Thymus (tissue), 11 donors: ENCODE measurements at regions not wholly inside any gene's neighbourhood (a gene's known extent, or its start where the extent isn't known, plus 50 kb on each side); places are given as distances from the start of the nearest gene placed in this dataset.

ENCODE experiments used
- DNase-seq, 9 donors: peaks; one replicate each; pipeline ENCODE4 v3.0.0-alpha.2; 2013; ENCODE audit warnings: low spot score in 9 of 9, low read depth in 6 of 9, missing footprints in 1 of 9
- H3K27ac ChIP-seq, 2 donors: one replicate each; pipeline ENCODE4 v1.5.1; 2013; ENCODE audit warnings: control low read depth in 1 of 2, low read depth in 1 of 2, low read length in 1 of 2, mild to moderate bottlenecking in 1 of 2, moderate library complexity in 1 of 2
- H3K27me3 ChIP-seq, 2 donors: one replicate each; pipeline ENCODE4 v1.5.1; 2013; ENCODE audit warnings: low read length in 1 of 2; ENCODE audit not compliant: control insufficient read depth in 2 of 2, insufficient read depth in 1 of 2
- H3K36me3 ChIP-seq, 2 donors: one replicate each; pipeline ENCODE4 v1.5.1; 2013; ENCODE audit warnings: low read length in 1 of 2, mild to moderate bottlenecking in 1 of 2, moderate library complexity in 1 of 2; ENCODE audit not compliant: control insufficient read depth in 2 of 2, insufficient read depth in 2 of 2
- H3K4me1 ChIP-seq, 2 donors: one replicate each; pipeline ENCODE4 v1.5.1; 2013; ENCODE audit warnings: low read length in 2 of 2; ENCODE audit not compliant: control insufficient read depth in 2 of 2, insufficient read depth in 2 of 2
- H3K4me3 ChIP-seq, 2 donors: one replicate each; pipeline ENCODE4 v1.5.1; 2013; ENCODE audit warnings: low read length in 2 of 2, control low read depth in 1 of 2, mild to moderate bottlenecking in 1 of 2
- H3K9me3 ChIP-seq, 2 donors: one replicate each; pipeline ENCODE4 v1.5.1; 2013; ENCODE audit warnings: low read length in 1 of 2, mild to moderate bottlenecking in 1 of 2; ENCODE audit not compliant: control insufficient read depth in 2 of 2, insufficient read depth in 1 of 2
- WGBS: extraction: QIAGEN DNeasy Blood & Tissue Kit; methylation state at CpG from one replicate; pipeline ENCODE4 v1.1.7; 2013; 5-methylcytosine and 5-hydroxymethylcytosine counted together
- donor health status: healthy.

DNA sequence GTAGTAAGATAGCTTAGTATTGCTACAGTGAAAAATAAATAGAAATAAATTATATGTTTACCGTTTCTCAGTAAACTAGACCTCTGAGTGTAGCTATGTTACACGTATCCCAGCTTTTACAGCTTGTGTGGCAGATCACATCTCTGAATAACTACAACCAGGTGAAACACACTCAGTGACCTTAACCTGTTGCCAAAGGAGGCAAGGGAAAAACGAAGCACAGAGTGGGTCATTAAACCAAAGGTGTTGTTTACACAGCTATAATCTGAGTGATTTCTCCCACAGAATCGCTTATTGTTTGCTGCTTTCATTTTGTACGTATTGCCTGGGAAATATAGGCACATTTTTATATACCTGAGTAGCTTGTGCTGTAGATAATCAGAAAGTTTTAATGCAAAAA lies 688.2 kb upstream of the KIF2B start:
- Histone ChIP-seq H3K4me3 (no peak overlapping the region), H3K27ac (no peak overlapping the region), H3K4me1 (no peaks in the 10 kb centered on the region), H3K36me3 (no peaks in the 10 kb centered on the region), H3K9me3 (no peaks in the 10 kb centered on the region), H3K27me3 (no peaks in the 10 kb centered on the region)
- 82% methylated on average over 5 of the region's 5 CpGs for WGBS
- DNase-seq, result no peak

DNA sequence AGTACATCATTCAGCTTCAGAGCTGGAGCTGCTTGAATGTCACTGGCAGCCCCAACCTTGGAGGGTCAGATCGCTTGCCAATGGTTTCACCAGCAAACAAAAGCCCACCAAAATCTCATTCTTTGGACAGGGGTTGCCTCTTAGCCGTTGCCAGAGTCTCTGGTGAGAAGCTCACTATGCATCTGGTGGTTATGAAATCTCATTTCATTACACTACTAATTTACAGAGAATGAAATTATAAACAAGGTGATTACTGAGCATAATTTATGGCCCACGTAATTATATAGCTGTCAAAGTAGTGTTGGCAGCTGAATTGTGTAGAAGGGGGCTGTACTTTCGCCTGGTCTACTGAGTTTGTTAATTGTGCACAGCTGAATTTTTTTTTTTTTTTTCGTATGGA lies 688.9 kb upstream of the KIF2B start:
- no peak for DNase-seq
- no peaks in the 10 kb centered on the region for H3K36me3 ChIP-seq
- no peaks in the 10 kb centered on the region for H3K9me3 ChIP-seq
- no peaks in the 10 kb centered on the region for H3K27me3 ChIP-seq
- H3K27ac ChIP-seq, result no peak overlapping the region
- no peak overlapping the region for H3K4me3 ChIP-seq
- H3K4me1 ChIP-seq, result no peaks in the 10 kb centered on the region
- WGBS, result 66% methylated on average over 5 of the region's 5 CpGs

DNA sequence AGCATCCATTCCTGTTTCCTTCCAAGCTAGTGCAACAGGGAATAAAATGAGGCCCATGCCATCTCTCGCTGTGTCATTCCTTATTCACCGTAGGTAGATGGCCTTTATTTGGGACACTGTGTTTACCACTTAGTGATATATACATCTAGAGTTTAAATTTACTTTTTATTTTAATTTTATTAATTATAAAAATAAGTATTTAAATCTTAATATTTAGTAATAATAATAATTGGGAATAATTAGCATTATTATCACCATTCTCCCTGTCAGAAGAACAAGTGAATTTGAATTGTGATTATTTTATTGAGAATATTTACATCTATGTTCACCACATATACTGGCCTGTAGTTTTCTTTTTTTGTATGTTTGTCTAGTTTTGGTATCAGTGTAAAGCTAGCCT lies 692.9 kb upstream of the KIF2B start:
- H3K27me3 ChIP-seq, result no peaks in the 10 kb centered on the region
- H3K36me3 ChIP-seq, result no peaks in the 10 kb centered on the region
- 96% methylated on average over 2 of the region's 2 CpGs for WGBS
- no peaks in the 10 kb centered on the region for H3K9me3 ChIP-seq
- DNase-seq, result no peak
- H3K4me3 ChIP-seq, result no peak overlapping the region
- H3K4me1 ChIP-seq, result no peaks in the 10 kb centered on the region
- H3K27ac ChIP-seq, result no peak overlapping the region

DNA sequence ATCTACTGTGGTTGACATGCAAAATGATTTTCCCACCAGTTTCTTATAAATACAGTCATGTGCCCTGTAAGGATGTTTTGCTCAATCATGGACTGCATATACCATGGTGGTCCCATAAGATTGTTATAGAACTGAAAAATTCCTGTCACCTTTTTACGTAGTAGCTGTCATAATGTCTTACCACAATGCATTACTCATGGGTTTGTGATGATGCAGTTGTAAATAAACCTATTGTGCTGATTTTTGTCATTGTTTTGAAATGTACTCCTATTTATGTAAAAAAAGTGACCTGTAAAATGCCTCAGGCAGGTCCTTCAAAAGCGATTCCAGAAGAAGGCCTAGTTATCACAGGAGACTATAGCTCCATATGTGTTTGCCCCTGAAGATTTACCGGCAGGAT lies 695.4 kb upstream of the KIF2B start:
- DNase-seq, result no peak
- WGBS, result 92% methylated on average over 3 of the region's 3 CpGs
- Histone ChIP-seq H3K27me3 (no peaks in the 10 kb centered on the region), H3K4me1 (no peaks in the 10 kb centered on the region), H3K27ac (no peak overlapping the region), H3K4me3 (no peak overlapping the region), H3K36me3 (no peaks in the 10 kb centered on the region), H3K9me3 (no peaks in the 10 kb centered on the region)

DNA sequence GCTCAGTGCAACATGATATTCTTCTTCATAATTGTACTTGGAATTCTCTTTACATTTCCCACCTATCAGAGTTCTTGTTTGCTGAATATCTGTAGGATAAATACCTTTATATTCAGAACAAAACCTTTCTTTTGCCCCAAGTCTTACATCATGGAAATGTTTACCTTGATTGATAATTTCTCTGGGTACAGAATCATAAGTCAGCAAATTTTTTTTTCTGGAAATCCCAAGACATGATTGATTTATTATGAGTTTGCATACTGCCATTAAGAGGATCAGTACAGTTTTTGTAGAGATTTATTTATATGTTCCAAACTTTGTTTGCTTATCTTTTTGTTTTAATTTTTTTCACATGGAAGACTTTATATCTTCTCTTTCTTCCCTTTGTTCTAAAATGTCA lies 699.8 kb upstream of the KIF2B start:
- no peak overlapping the region for H3K27ac ChIP-seq
- no peaks in the 10 kb centered on the region for H3K36me3 ChIP-seq
- no peaks in the 10 kb centered on the region for H3K4me1 ChIP-seq
- no peaks in the 10 kb centered on the region for H3K9me3 ChIP-seq
- no peaks in the 10 kb centered on the region for H3K27me3 ChIP-seq
- DNase-seq, result no peak
- no peak overlapping the region for H3K4me3 ChIP-seq

DNA sequence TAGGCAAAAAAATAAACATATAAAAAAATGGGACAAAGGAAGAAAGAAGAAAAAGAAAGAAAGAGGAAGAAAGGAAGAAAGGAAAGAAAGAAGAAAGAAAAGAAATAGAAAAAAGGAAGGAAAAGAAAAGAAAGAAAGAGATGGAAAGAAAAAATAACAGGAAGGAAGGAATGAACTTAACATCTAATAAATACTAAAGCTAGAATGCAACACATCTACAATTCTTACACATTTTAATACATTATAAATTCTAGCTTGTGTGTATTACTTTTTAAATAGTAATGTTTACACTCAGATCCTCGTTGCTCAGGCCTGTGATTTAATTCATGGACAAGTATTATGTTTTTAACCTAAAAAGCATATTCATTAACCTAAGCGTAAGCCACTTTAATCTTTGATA lies 703.0 kb upstream of the KIF2B start:
- Histone ChIP-seq H3K4me3 (no peak overlapping the region), H3K27ac (no peak overlapping the region), H3K27me3 (no peaks in the 10 kb centered on the region), H3K9me3 (no peaks in the 10 kb centered on the region), H3K36me3 (no peaks in the 10 kb centered on the region), H3K4me1 (no peaks in the 10 kb centered on the region)
- 72% methylated on average over 2 of the region's 2 CpGs for WGBS
- DNase-seq, result no peak

DNA sequence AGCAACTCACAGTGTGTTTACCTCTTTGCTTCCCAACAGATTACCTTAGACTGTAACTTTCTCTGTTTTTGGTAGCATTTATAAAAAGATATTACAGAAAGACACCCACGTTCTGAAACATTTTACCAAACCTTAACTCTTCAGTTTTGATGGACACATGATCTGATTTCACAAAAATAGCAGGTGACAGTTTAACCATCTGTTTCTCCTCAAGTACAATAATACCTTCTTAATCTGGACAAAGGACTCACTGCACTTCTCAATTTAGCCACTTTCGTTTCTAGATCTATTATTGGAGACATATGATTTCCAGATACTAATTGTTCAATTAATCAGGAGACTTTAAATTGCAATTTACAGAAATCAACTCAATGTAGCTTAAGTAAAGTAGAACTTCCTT lies 703.8 kb upstream of the KIF2B start:
- Histone ChIP-seq H3K27me3 (no peaks in the 10 kb centered on the region), H3K4me1 (no peaks in the 10 kb centered on the region), H3K36me3 (no peaks in the 10 kb centered on the region), H3K9me3 (no peaks in the 10 kb centered on the region), H3K4me3 (no peak overlapping the region), H3K27ac (no peak overlapping the region)
- WGBS, result 59% methylated on average over 2 of the region's 2 CpGs
- DNase-seq, result no peak

DNA sequence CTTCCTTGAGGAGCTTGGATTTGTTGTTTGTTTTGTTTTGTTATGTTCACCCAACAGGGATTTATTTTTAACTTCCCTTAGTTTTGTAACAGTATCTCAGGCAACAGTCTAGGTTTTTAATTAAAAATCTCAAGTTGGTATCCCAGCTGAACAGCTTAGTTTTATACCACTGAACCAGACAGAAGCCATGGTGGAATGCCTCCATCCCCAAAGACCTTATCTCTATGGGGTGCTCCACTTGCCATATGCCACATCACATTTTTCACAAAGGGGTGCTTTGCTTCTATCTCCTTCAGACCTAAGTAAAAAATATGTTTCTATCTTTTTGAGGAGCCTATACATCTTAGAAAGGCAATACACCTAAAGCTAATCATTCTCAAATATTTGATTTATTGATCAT lies 715.8 kb upstream of the KIF2B start:
- Histone ChIP-seq H3K27ac (no peak overlapping the region), H3K9me3 (no peaks in the 10 kb centered on the region), H3K27me3 (no peaks in the 10 kb centered on the region), H3K4me3 (no peak overlapping the region), H3K36me3 (no peaks in the 10 kb centered on the region), H3K4me1 (no peaks in the 10 kb centered on the region)
- DNase-seq, result no peak

DNA sequence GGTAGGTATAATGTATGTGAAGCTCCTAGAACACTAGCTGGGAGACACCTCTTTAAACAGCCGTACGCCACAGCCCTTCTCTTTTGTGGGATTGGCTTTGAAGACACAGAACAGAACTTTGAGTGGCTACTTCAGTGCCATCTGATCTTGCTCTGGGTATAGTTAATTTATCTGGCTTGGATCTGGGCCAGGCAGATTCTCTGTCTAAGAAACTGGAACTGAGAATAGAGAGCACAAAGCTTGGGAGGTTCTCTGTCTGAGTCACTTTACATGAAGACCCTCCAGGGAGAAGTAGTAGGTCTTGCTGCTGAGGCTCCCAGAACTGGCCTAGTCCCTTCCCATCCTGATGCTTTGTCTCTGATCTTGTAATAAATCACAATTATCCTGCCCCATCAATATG lies 721.0 kb upstream of the KIF2B start:
- no peaks in the 10 kb centered on the region for H3K36me3 ChIP-seq
- H3K27ac ChIP-seq, result no peak overlapping the region
- H3K4me1 ChIP-seq, result no peaks in the 10 kb centered on the region
- H3K4me3 ChIP-seq, result no peak overlapping the region
- H3K27me3 ChIP-seq, result no peaks in the 10 kb centered on the region
- 97% methylated on average over 2 of the region's 2 CpGs for WGBS
- DNase-seq, result no peak
- H3K9me3 ChIP-seq, result peaks cover 0 to 6% of the 10 kb centered on the region in 2 donors

DNA sequence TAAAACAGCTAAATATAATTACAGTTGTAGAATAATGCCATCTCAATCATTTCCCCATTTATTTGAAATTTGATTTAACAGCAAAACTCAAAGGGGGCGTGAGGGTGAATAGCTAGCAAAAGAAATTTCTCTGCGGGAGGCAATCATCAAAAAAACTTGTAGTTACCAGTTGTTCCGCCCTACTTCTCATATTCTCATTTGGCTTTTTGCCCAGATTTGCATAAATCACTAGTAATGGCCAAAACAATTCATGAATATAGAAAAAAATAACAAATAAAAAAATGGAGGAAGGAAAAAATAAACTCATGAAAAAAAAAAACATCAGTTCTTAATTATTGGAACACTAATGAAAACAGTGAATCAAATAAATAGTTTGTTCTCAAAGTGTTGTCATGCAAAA lies 722.6 kb upstream of the KIF2B start:
- WGBS, result 87% methylated on average over 3 of the region's 3 CpGs
- DNase-seq, result no peak

More for the DNA sequence above, 722.6 kb upstream of the KIF2B start:
- H3K4me3 ChIP-seq, result no peak overlapping the region
- no peak overlapping the region for H3K27ac ChIP-seq
- H3K27me3 ChIP-seq, result no peaks in the 10 kb centered on the region
- H3K4me1 ChIP-seq, result no peaks in the 10 kb centered on the region
- H3K36me3 ChIP-seq, result no peaks in the 10 kb centered on the region
- peaks cover 0 to 6% of the 10 kb centered on the region in 2 donors for H3K9me3 ChIP-seq
